ENCODE measurements at regions not wholly inside any gene's neighbourhood (a gene's known extent, or its start where the extent isn't known, plus 50 kb on each side); places are given as distances from the start of the nearest gene placed in this dataset.

DNA sequence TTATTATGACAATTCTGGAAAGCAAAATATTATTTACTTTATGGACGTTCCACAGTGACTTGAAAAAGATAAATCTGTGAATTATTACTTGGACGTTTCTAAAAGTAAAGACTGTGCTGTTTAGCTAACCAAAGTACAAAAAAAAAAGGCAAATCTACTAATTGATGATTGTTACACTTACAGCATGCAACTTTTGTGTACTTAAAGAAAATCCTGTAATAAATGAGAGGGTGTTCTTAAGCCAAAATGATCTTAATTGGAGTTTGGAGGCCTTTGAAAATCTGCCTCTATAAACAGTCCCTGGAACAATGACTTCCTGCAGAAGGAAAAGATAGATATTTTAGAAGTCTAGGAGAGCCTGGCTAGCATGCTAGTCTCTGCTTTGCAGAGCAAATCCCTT lies 434.0 kb upstream of the SYT1 start:
- 33% methylated on average over 2 of the region's 2 CpGs for WGBS
- H3K36me3 ChIP-seq, result no peaks in the 10 kb centered on the region
- no peak overlapping the region for H3K27ac ChIP-seq
- H3K9me3 ChIP-seq, result no peaks in the 10 kb centered on the region
- H3K27me3 ChIP-seq, result no peaks in the 10 kb centered on the region
- no peaks in the 10 kb centered on the region for H3K4me1 ChIP-seq
- no peak for DNase-seq (ENCODE audit: low spot score in 2 of 2)
- TF ChIP-seq EP300 (IDR thresholded peaks at IDR 0.05) (no peak), POLR2A (IDR thresholded peaks at IDR 0.05) (no peak)
- TF ChIP-seq, protein P1, sequence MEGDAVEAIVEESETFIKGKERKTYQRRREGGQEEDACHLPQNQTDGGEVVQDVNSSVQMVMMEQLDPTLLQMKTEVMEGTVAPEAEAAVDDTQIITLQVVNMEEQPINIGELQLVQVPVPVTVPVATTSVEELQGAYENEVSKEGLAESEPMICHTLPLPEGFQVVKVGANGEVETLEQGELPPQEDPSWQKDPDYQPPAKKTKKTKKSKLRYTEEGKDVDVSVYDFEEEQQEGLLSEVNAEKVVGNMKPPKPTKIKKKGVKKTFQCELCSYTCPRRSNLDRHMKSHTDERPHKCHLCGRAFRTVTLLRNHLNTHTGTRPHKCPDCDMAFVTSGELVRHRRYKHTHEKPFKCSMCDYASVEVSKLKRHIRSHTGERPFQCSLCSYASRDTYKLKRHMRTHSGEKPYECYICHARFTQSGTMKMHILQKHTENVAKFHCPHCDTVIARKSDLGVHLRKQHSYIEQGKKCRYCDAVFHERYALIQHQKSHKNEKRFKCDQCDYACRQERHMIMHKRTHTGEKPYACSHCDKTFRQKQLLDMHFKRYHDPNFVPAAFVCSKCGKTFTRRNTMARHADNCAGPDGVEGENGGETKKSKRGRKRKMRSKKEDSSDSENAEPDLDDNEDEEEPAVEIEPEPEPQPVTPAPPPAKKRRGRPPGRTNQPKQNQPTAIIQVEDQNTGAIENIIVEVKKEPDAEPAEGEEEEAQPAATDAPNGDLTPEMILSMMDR (IDR thresholded peaks at IDR 0.05), result no peak
- no peak overlapping the region for H3K4me3 ChIP-seq

DNA sequence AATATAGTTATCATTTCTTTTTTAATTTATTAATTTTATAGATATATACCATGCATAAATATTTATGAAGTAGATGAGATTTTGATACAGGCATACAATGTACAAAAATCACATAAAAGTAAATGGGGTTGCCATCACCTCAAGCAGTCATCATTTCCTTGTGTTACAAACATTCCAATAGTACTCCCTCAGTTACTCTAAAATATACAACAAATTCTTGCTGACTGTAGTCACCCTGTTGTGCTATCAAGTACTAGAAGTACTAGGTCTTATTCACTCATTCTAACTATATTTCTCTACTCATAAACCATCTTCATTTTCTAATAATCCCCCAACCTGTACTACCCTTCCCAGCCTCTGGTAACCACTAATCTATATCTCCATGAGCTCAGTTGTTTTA lies 432.6 kb upstream of the SYT1 start:
- Histone ChIP-seq H3K9me3 (peaks cover 3% of the 10 kb centered on the region), H3K4me1 (no peaks in the 10 kb centered on the region), H3K27me3 (no peaks in the 10 kb centered on the region), H3K27ac (no peak overlapping the region), H3K4me3 (no peak overlapping the region), H3K36me3 (no peaks in the 10 kb centered on the region)
- no peak for TF ChIP-seq EP300 (IDR thresholded peaks at IDR 0.05)
- no peak for TF ChIP-seq POLR2A (IDR thresholded peaks at IDR 0.05)
- TF ChIP-seq POLR2AphosphoS5 (IDR thresholded peaks at IDR 0.05), result no peak
- TF ChIP-seq, protein P1 (IDR thresholded peaks at IDR 0.05), result no peak
- DNase-seq (ENCODE audit: low spot score in 2 of 2), result no peak

DNA sequence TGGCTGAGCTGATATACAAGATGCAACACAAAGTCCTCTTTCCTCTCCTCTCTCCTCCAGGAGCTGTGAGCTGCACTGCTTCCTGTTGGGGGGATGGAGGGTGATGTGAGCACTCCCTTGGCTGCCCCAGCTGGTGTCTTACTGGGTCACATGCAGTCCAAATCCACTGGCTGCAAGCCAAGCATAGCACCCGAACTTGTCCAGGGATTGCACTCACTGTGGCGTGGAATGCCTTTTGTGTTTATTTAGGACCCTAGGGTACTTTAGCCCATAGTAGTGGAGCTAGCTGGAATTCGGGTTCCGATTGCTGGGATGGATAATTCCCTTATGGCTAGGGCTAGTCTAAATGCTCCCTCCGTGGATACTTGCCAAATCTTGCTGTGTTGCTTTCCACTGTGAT lies 424.9 kb upstream of the SYT1 start:
- H3K4me3 ChIP-seq, result no peak overlapping the region
- H3K9me3 ChIP-seq, result peaks cover 11% of the 10 kb centered on the region
- no peak overlapping the region for H3K27ac ChIP-seq
- WGBS, result 88% methylated on average over 5 of the region's 5 CpGs
- H3K36me3 ChIP-seq, result no peaks in the 10 kb centered on the region
- no peaks in the 10 kb centered on the region for H3K27me3 ChIP-seq
- TF ChIP-seq POLR2AphosphoS5 (IDR thresholded peaks at IDR 0.05), result no peak
- no peak for TF ChIP-seq POLR2A (IDR thresholded peaks at IDR 0.05)
- TF ChIP-seq EP300 (IDR thresholded peaks at IDR 0.05), result no peak
- TF ChIP-seq, protein P1 (IDR thresholded peaks at IDR 0.05), result no peak
- no peak for DNase-seq (ENCODE audit: low spot score in 2 of 2)
- no peaks in the 10 kb centered on the region for H3K4me1 ChIP-seq

DNA sequence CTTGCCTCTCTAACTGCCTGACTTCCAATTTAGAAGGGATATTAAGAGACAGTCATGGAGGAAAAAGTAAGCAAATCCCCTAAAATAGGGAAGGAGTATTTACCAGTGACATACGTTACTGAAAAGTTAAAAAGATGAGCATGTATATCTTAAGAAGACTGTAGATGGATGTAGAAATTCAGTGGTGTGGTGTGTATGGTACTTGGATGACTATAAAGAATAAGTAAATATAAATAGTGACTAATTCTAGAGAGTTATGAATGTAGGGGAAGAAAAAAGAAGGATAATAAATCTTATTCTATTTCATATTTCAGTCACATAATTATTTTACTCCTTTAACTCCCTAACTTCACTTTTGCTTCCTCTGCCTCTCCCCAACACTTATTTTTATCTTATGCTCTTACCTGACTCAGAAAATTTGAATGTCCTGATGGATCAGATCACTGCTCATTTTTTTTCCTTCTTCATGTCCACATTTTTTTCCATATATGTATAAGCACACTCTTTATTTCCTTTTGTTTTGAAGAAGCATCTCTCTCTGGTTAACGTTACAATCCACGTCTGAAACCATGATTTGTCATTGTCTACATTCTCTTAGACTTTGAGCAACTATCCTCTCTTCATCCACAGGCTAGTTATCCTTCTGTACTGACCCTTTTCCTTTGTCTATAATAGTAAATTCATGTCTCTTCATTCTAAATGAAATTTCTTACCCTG lies 422.7 kb upstream of the SYT1 start:
- no peak for DNase-seq (ENCODE audit: low spot score in 2 of 2)
- no peaks in the 10 kb centered on the region for H3K4me1 ChIP-seq
- TF ChIP-seq, protein P1 (IDR thresholded peaks at IDR 0.05), result no peak
- TF ChIP-seq POLR2AphosphoS5 (IDR thresholded peaks at IDR 0.05) (no peak), EP300 (IDR thresholded peaks at IDR 0.05) (no peak), POLR2A (IDR thresholded peaks at IDR 0.05) (no peak)
- no peaks in the 10 kb centered on the region for H3K36me3 ChIP-seq
- H3K27me3 ChIP-seq, result no peaks in the 10 kb centered on the region
- 58% methylated on average over 3 of the region's 3 CpGs for WGBS
- H3K4me3 ChIP-seq, result no peak overlapping the region
- no peak overlapping the region for H3K27ac ChIP-seq
- peaks cover 8% of the 10 kb centered on the region for H3K9me3 ChIP-seq

DNA sequence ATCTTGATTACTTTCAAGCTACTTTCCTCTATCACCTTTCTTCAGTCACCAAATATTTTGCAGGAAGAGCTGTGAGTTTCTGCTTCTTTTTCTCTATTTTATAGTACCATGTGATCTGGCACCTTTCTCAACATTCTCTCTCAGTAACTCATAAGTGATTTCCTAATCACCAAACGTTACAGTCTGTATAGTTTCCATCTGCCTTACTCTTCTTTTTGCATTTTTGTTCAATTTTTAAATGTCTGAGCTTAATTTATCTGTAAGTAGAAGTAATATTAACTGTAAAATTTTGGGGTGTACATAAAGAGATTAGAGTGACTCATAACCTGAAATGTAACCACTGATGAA lies 422.1 kb upstream of the SYT1 start:
- no peaks in the 10 kb centered on the region for H3K36me3 ChIP-seq
- no peaks in the 10 kb centered on the region for H3K27me3 ChIP-seq
- 10% methylated on average over 1 of the region's 1 CpG for WGBS
- peaks cover 8% of the 10 kb centered on the region for H3K9me3 ChIP-seq
- H3K4me1 ChIP-seq, result no peaks in the 10 kb centered on the region
- TF ChIP-seq, protein P1 (IDR thresholded peaks at IDR 0.05), result no peak
- TF ChIP-seq EP300 (IDR thresholded peaks at IDR 0.05) (no peak), POLR2A (IDR thresholded peaks at IDR 0.05) (no peak), POLR2AphosphoS5 (IDR thresholded peaks at IDR 0.05) (no peak)
- no peak overlapping the region for H3K27ac ChIP-seq
- no peak overlapping the region for H3K4me3 ChIP-seq
- no peak for DNase-seq (ENCODE audit: low spot score in 2 of 2)

All from suprapubic skin (tissue), 4 donors.